Neuronal stem cell (in vitro differentiated cells): ENCODE measurements at regions not wholly inside any gene's neighbourhood (a gene's known extent, or its start where the extent isn't known, plus 50 kb on each side); places are given as distances from the start of the nearest gene placed in this dataset.
"Not testable (repeated sequence)": the region's sequence is repeated elsewhere in the genome, so short reads cannot be mapped to it uniquely, and the experiment has no call there.

Source experiments
- DNase-seq: peaks from one replicate; pipeline ENCODE4 v3.0.0-alpha.2; 2013; ENCODE audit warnings: low spot score
- H2AFZ ChIP-seq: one replicate; pipeline ENCODE4 v1.6.1; 2013; ENCODE audit warnings: mild to moderate bottlenecking, low read length, inconsistent platforms
- H2AK5ac ChIP-seq: 2 replicates; pipeline ENCODE4 v1.6.1; 2013; ENCODE audit warnings: low read depth, mild to moderate bottlenecking, inconsistent platforms, low read length, moderate library complexity, mixed read lengths
- H2BK120ac ChIP-seq: 2 replicates; pipeline ENCODE4 v1.6.1; 2013; ENCODE audit warnings: low read depth, mild to moderate bottlenecking, inconsistent platforms, low read length, moderate library complexity, mixed read lengths
- H2BK12ac ChIP-seq: one replicate; pipeline ENCODE4 v1.6.1; 2013; ENCODE audit warnings: low read length, inconsistent platforms
- H2BK15ac ChIP-seq: 2 replicates; pipeline ENCODE4 v1.6.1; 2013; ENCODE audit warnings: mild to moderate bottlenecking, low read length, inconsistent platforms, mixed read lengths
- H2BK5ac ChIP-seq: one replicate; pipeline ENCODE4 v1.6.1; 2013; ENCODE audit warnings: inconsistent platforms, mild to moderate bottlenecking, low read length, moderate library complexity
- H3K14ac ChIP-seq: one replicate; pipeline ENCODE4 v1.6.1; 2013; ENCODE audit warnings: low read length, inconsistent platforms
- H3K18ac ChIP-seq: 2 replicates; pipeline ENCODE4 v1.6.1; 2013; ENCODE audit warnings: low read length, inconsistent platforms
- H3K23ac ChIP-seq: 2 replicates; pipeline ENCODE4 v1.6.1; 2013; ENCODE audit warnings: low read depth, mild to moderate bottlenecking, mixed read lengths, low read length, inconsistent platforms; ENCODE audit not compliant: poor library complexity
- H3K27ac ChIP-seq: replicated peaks from 3 replicates; pipeline ENCODE4 v1.5.1; 2013; ENCODE audit warnings: low read length, inconsistent platforms
- H3K27me3 ChIP-seq, 3 experiments: 2 replicates each; pipeline ENCODE4 v1.6.1; 2013; ENCODE audit warnings: low read length in 3 of 3, mild to moderate bottlenecking in 2 of 3, inconsistent platforms in 1 of 3, low read depth in 1 of 3, mixed read lengths in 1 of 3, moderate library complexity in 1 of 3; ENCODE audit not compliant: control insufficient read depth in 3 of 3, insufficient read depth in 3 of 3
- H3K36me3 ChIP-seq, 2 donors: replicated peaks in 1 of 2; 2 replicates each; pipeline ENCODE4 v1.6.1; 2013; ENCODE audit warnings: low read length in 2 of 2; ENCODE audit not compliant: control insufficient read depth in 2 of 2, insufficient read depth in 2 of 2
- H3K4ac ChIP-seq: 2 replicates; pipeline ENCODE4 v1.6.1; 2013; ENCODE audit warnings: inconsistent platforms, mild to moderate bottlenecking, low read length, moderate library complexity
- H3K4me1 ChIP-seq, 2 donors: 1 replicate in 1 of 2; 2 replicates in 1 of 2; pipeline ENCODE4 v1.6.1; 2013; ENCODE audit warnings: low read length in 2 of 2, low read depth in 1 of 2; ENCODE audit not compliant: control insufficient read depth in 2 of 2, insufficient read depth in 1 of 2
- H3K4me2 ChIP-seq: one replicate; pipeline ENCODE4 v1.6.1; 2013; ENCODE audit warnings: mild to moderate bottlenecking, low read length, inconsistent platforms; ENCODE audit not compliant: insufficient read depth, poor library complexity, severe bottlenecking
- H3K4me3 ChIP-seq, 2 donors: 2 replicates each; pipeline ENCODE4 v1.5.1; 2013; ENCODE audit warnings: low read length in 2 of 2, mild to moderate bottlenecking in 2 of 2, inconsistent platforms in 1 of 2, moderate library complexity in 1 of 2
- H3K79me1 ChIP-seq: one replicate; pipeline ENCODE4 v1.6.1; 2013; ENCODE audit warnings: low read depth, mild to moderate bottlenecking, inconsistent platforms, low read length, moderate library complexity
- H3K9ac ChIP-seq: one replicate; pipeline ENCODE4 v1.6.1; 2013; ENCODE audit warnings: mild to moderate bottlenecking, low read depth, low read length, inconsistent platforms; ENCODE audit not compliant: poor library complexity
- H3K9me3 ChIP-seq, 2 donors: replicated peaks in 1 of 2; 2 replicates each; pipeline versions ENCODE3 to v1.6.1; 2013; ENCODE audit warnings: low read length in 2 of 2, mild to moderate bottlenecking in 2 of 2, inconsistent platforms in 1 of 2, low read depth in 1 of 2, mixed read lengths in 1 of 2, moderate library complexity in 1 of 2; ENCODE audit not compliant: control insufficient read depth in 2 of 2, insufficient read depth in 1 of 2
- H4K8ac ChIP-seq: one replicate; pipeline ENCODE4 v1.6.1; 2013; ENCODE audit warnings: low read depth, mild to moderate bottlenecking, inconsistent platforms, low read length, moderate library complexity
- H4K91ac ChIP-seq: one replicate; pipeline ENCODE4 v1.6.1; 2013; ENCODE audit warnings: low read length, low read depth, mild to moderate bottlenecking, inconsistent platforms; ENCODE audit not compliant: poor library complexity
- WGBS, 2 donors: extraction: QIAGEN DNeasy Blood & Tissue Kit; methylation state at CpG; one replicate each; pipeline ENCODE4 v1.1.7; 2013; ENCODE audit warnings: missing lambda C conversion rate in 2 of 2, mixed read lengths in 1 of 2; ENCODE audit not compliant: insufficient read length in 2 of 2, insufficient replicate concordance in 1 of 2; ENCODE audit errors: extremely low coverage in 2 of 2; 5-methylcytosine and 5-hydroxymethylcytosine counted together

DNA sequence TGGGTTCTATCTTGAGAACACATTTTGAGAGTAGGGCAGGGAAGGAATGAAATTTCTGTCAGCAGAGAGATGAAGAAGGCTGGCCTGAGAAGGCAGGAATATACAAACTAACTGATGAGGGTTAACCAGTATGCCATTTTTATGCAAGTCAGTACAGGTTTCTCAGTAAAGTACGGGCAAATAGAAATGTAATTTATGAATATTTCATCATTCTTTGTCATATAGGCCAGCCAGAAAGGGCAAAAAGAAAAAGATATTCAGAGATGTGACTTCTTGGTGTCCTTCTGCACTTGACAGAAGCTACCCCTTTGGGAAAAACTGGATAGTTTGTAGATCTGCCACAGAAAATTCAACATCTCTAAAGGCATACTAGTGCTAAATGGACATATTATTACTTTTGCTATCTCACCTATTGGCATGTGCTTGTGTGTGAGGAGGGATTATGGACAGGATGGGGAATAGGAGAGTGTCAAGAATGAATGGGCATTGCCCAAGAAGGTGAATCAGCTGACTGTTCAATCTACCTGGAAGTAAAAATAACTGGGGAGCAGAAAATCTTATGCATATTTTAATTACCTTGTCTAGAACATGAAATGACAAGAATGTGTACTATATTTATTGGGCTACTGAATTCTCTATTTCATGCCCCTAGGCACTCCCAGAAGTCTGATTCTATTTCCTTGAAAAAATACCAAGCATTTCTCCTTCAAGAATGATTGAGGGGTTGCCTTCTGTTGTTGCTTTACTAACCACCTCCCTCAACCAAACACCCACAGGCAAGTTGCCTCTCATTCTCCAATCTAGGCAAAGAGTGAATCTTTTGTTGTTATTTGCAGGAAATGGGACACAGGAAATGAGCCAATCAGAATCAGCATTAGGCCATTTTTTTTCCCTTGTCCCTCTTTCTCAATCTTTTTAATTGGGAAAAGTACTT, 175.1 kb upstream of the SLC38A2 start:
- no peak overlapping the region for H2AK5ac ChIP-seq
- no peak overlapping the region for H2BK15ac ChIP-seq
- no peak overlapping the region for H4K8ac ChIP-seq
- no peak overlapping the region for H2AFZ ChIP-seq
- H3K4me1 ChIP-seq = no peaks in the 10 kb centered on the region
- H3K36me3 ChIP-seq = no peaks in the 10 kb centered on the region
- no peak overlapping the region for H2BK120ac ChIP-seq
- H3K27me3 ChIP-seq = no peaks in the 10 kb centered on the region
- no peaks in the 10 kb centered on the region for H3K79me1 ChIP-seq
- H3K18ac ChIP-seq = no peak overlapping the region
- no peak overlapping the region for H3K23ac ChIP-seq
- no peak overlapping the region for H3K9ac ChIP-seq
- H2BK5ac ChIP-seq = no peak overlapping the region
- H3K4me2 ChIP-seq = no peak overlapping the region
- no peak overlapping the region for H3K4ac ChIP-seq
- H2BK12ac ChIP-seq = no peak overlapping the region
- H4K91ac ChIP-seq = no peak overlapping the region
- no peak overlapping the region for H3K27ac ChIP-seq
- H3K14ac ChIP-seq = no peak overlapping the region
- DNase-seq = no peak
- no CpG with 5 or more reads among the region's 1 CpG for WGBS, 2 donors
- no peak overlapping the region for H3K4me3 ChIP-seq
- H3K9me3 ChIP-seq = no peaks in the 10 kb centered on the region

DNA sequence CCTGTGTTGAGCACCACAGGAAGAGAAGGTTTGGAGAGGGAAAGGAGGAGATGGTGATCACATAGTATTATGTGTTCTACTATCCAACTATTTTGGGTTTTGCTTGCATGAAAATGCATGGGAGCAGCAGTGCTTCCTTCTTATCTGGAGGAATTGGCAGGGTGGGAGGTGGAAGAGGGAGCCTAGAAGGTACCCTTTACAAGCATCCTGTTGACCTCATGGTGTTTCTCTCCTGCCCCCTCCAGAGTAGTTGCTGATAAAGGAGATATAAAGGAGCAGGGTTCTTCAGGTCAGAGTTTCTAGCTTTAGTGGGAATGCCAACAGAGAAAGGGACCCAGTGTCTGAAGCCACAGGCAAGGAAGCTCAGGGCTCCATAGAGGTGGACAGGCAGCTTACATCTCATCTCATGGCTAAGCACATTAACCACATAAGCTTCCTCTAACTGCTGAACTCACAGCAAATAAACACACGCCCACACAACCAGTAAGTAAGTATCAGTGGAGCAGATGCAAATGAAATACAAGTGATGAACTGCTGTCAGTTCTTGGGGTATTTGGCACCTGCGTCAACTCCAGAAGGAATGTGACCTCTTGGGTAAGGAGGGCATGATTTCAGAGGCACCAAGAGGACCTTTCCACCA, 174.2 kb upstream of the SLC38A2 start:
- no peak overlapping the region for H3K4me2 ChIP-seq
- no peak overlapping the region for H2BK12ac ChIP-seq
- H3K14ac ChIP-seq = no peak overlapping the region
- no peak overlapping the region for H3K9ac ChIP-seq
- no peak overlapping the region for H2BK120ac ChIP-seq
- H3K4me1 ChIP-seq = no peaks in the 10 kb centered on the region
- no peak overlapping the region for H3K18ac ChIP-seq
- H3K27me3 ChIP-seq = no peaks in the 10 kb centered on the region
- H3K4ac ChIP-seq = no peak overlapping the region
- H2BK5ac ChIP-seq = no peak overlapping the region
- H3K23ac ChIP-seq = no peak overlapping the region
- H3K36me3 ChIP-seq = no peaks in the 10 kb centered on the region
- H3K9me3 ChIP-seq = no peaks in the 10 kb centered on the region
- no peak for DNase-seq
- H4K8ac ChIP-seq = no peak overlapping the region
- no peak overlapping the region for H2AFZ ChIP-seq
- H2BK15ac ChIP-seq = no peak overlapping the region
- H3K27ac ChIP-seq = no peak overlapping the region
- no peaks in the 10 kb centered on the region for H3K79me1 ChIP-seq
- H2AK5ac ChIP-seq = no peak overlapping the region
- no peak overlapping the region for H3K4me3 ChIP-seq
- no CpG with 5 or more reads among the region's 2 CpGs for WGBS, 2 donors
- no peak overlapping the region for H4K91ac ChIP-seq

DNA sequence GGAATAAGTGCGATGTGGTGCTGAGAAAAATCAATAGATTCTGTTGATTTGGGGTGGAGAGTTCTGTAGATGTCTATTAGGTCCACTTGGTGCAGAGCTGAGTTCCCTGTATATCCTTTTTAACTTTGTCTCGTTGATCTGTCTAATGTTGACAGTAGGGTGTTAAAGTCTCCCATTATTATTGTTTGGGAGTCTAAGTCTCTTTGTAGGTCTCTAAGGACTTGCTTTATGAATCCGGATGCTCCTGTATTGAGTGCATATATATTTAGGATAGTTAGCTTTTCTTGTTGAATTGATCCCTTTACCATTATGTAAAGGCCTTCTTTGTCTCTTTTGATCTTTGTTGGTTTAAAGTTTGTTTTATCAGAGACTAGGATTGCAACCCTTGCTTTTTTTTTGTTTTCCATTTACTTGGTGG, 170.8 kb upstream of the SLC38A2 start:
- not testable (repeated sequence) for H3K79me1 ChIP-seq, H3K4me1 ChIP-seq, H3K14ac ChIP-seq, H2BK5ac ChIP-seq, H4K8ac ChIP-seq, H3K27me3 ChIP-seq, H2BK120ac ChIP-seq, H2BK12ac ChIP-seq, H3K9me3 ChIP-seq, H2BK15ac ChIP-seq, H4K91ac ChIP-seq, H3K18ac ChIP-seq, H2AK5ac ChIP-seq, H3K36me3 ChIP-seq, H3K9ac ChIP-seq, H3K4ac ChIP-seq, H2AFZ ChIP-seq, H3K4me3 ChIP-seq, H3K23ac ChIP-seq, DNase-seq, H3K4me2 ChIP-seq, H3K27ac ChIP-seq
- no CpG with 5 or more reads among the region's 3 CpGs for WGBS, 2 donors

DNA sequence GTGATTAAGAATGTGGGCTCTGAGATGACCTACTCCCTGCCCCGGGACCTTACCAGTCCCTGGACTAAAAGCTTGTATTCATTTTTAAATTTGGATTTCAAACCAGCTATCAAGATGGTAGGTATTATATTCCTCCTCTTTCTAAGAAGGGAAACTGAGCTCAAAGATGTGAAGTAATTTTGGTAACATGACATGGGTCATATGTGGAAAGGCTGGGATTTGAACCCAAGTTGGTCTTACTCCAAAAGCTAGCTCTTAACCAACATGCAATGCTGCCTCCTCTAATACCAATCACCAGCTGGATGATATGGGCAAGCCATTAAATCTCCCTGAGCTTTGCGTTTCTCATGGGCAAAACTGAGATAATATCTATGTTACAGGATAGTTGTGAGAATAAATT, 166.4 kb upstream of the SLC38A2 start:
- H2BK120ac ChIP-seq = no peak overlapping the region
- WGBS, 2 donors = no CpG with 5 or more reads among the region's 2 CpGs

More for the DNA sequence above, 166.4 kb upstream of the SLC38A2 start:
- no peaks in the 10 kb centered on the region for H3K9me3 ChIP-seq
- no peak overlapping the region for H2BK12ac ChIP-seq
- H3K79me1 ChIP-seq = no peaks in the 10 kb centered on the region
- H4K8ac ChIP-seq = no peak overlapping the region
- H3K4me1 ChIP-seq = peaks cover 0 to 7% of the 10 kb centered on the region in 2 donors
- H4K91ac ChIP-seq = no peak overlapping the region
- no peak overlapping the region for H3K9ac ChIP-seq
- H3K23ac ChIP-seq = no peak overlapping the region
- no peak overlapping the region for H3K4me2 ChIP-seq
- H3K36me3 ChIP-seq = no peaks in the 10 kb centered on the region
- no peak overlapping the region for H3K4me3 ChIP-seq
- H3K14ac ChIP-seq = no peak overlapping the region
- H2BK5ac ChIP-seq = no peak overlapping the region
- no peak overlapping the region for H2AK5ac ChIP-seq
- no peak overlapping the region for H3K18ac ChIP-seq
- H3K27me3 ChIP-seq = no peaks in the 10 kb centered on the region
- H3K27ac ChIP-seq = no peak overlapping the region
- no peak overlapping the region for H3K4ac ChIP-seq
- H2AFZ ChIP-seq = no peak overlapping the region
- no peak overlapping the region for H2BK15ac ChIP-seq
- no peak for DNase-seq
